Stomach (tissue), 8 donors: ENCODE measurements at regions not wholly inside any gene's neighbourhood (a gene's known extent, or its start where the extent isn't known, plus 50 kb on each side); places are given as distances from the start of the nearest gene placed in this dataset.

ENCODE experiments used
- DNase-seq, 2 donors: peaks; one replicate each; pipeline versions ENCODE4 v3.0.0 to v3.0.0-alpha.2; 2013 to 2019
- H3K27ac ChIP-seq, 5 donors: fragments of 200-600 bp in 4 of 5; sonication (generic) in 4 of 5; one replicate each; pipeline ENCODE4 v1.5.1; 2013 to 2019; ENCODE audit warnings: mild to moderate bottlenecking in 1 of 5, moderate library complexity in 1 of 5
- H3K27me3 ChIP-seq, 3 donors: fragments of 200-600 bp; sonication (generic); one replicate each; pipeline ENCODE4 v1.5.1; 2017 to 2019; ENCODE audit warnings: mixed run types in 1 of 3
- H3K36me3 ChIP-seq, 4 donors: fragments of 200-600 bp; sonication (generic); 1 replicate in 3 of 4; 2 replicates in 1 of 4; pipeline ENCODE4 v1.5.1; 2016 to 2019
- H3K4me1 ChIP-seq, 4 donors: fragments of 200-600 bp; sonication (generic); one replicate each; pipeline ENCODE4 v1.5.1; 2016 to 2019
- H3K4me3 ChIP-seq, 4 donors: fragments of 200-600 bp; sonication (generic) in 3 of 4; one replicate each; pipeline ENCODE4 v1.5.1; 2016 to 2019; ENCODE audit warnings: mild to moderate bottlenecking in 1 of 4
- H3K9me3 ChIP-seq, 4 donors: fragments of 200-600 bp; sonication (generic); one replicate each; pipeline ENCODE4 v1.5.1; 2016 to 2019
- CTCF ChIP-seq, 7 experiments: fragments of 450-650 bp in 4 of 7; fragments of 200-600 bp in 3 of 7; sonication (generic) in 3 of 7; IDR thresholded peaks; one replicate each; pipeline ENCODE4 v1.5.1; 2016 to 2019; ENCODE audit warnings: antibody characterized with exemption in 7 of 7, control low read depth in 2 of 7, mild to moderate bottlenecking in 1 of 7
- EP300 ChIP-seq: sonication (generic); formaldehyde crosslinking; IDR thresholded peaks from one replicate; pipeline ENCODE4 v1.6.1; 2017; ENCODE audit warnings: antibody characterized with exemption
- POLR2A ChIP-seq, 4 donors: fragments of 450-650 bp; IDR thresholded peaks; one replicate each; pipeline ENCODE4 v1.6.1; 2016; ENCODE audit warnings: antibody characterized with exemption in 4 of 4, control low read depth in 2 of 4, mild to moderate bottlenecking in 1 of 4, moderate library complexity in 1 of 4
- POLR2AphosphoS5 ChIP-seq, 3 donors: sonication (generic); formaldehyde crosslinking; IDR thresholded peaks; one replicate each; pipeline ENCODE4 v1.6.1; 2016; ENCODE audit warnings: antibody characterized with exemption in 3 of 3
- WGBS, 5 donors: extraction: QIAGEN DNeasy Blood & Tissue Kit in 3 of 5; methylation state at CpG; one replicate each; pipeline versions ENCODE4 v1.1.5 to v1.1.7; 2013 to 2018; 5-methylcytosine and 5-hydroxymethylcytosine counted together
- intact Hi-C: fragments of 100-400 bp; cut with DNase I; formaldehyde crosslinking; loops from one replicate; pipeline ENCODE4 v1.15.1; 2023; ENCODE audit warnings: low total_unique reads
- donor health status: healthy with polysubstance abuse.
- donor health status: Bipolar disorder and iron deficiency.
- donor health status: healthy.

GRCh38 chr6:12507636-12508035 lies 208.9 kb upstream of the PHACTR1 start:
- TF ChIP-seq POLR2A (IDR thresholded peaks at IDR 0.05) = no peak
- no peak for TF ChIP-seq CTCF (IDR thresholded peaks at IDR 0.05)
- no peak for TF ChIP-seq POLR2AphosphoS5 (IDR thresholded peaks at IDR 0.05)
- no peak for TF ChIP-seq EP300
- Histone ChIP-seq H3K27me3 (no peaks in the 10 kb centered on the region), H3K4me1 (no peaks in the 10 kb centered on the region), H3K36me3 (no peaks in the 10 kb centered on the region), H3K27ac (no peak overlapping the region), H3K9me3 (no peaks in the 10 kb centered on the region), H3K4me3 (no peak overlapping the region)
- 48 to 83% (median 73%) methylated on average over 3 of the region's 3 CpGs for WGBS, 5 donors
- intact Hi-C loops = no loop called here
- no peak for DNase-seq

GRCh38 chr6:12508553-12508952 lies 208.0 kb upstream of the PHACTR1 start:
- H3K36me3 ChIP-seq = no peaks in the 10 kb centered on the region
- no peaks in the 10 kb centered on the region for H3K4me1 ChIP-seq
- no peaks in the 10 kb centered on the region for H3K9me3 ChIP-seq
- intact Hi-C loops = no loop called here
- TF ChIP-seq CTCF (IDR thresholded peaks at IDR 0.05) (no peak), POLR2A (IDR thresholded peaks at IDR 0.05) (no peak), EP300 (no peak), POLR2AphosphoS5 (IDR thresholded peaks at IDR 0.05) (no peak)
- 71 to 88% (median 74%) methylated on average over 4 of the region's 4 CpGs for WGBS, 5 donors
- H3K4me3 ChIP-seq = no peak overlapping the region
- no peak overlapping the region for H3K27ac ChIP-seq
- H3K27me3 ChIP-seq = no peaks in the 10 kb centered on the region
- DNase-seq = no peak

DNA sequence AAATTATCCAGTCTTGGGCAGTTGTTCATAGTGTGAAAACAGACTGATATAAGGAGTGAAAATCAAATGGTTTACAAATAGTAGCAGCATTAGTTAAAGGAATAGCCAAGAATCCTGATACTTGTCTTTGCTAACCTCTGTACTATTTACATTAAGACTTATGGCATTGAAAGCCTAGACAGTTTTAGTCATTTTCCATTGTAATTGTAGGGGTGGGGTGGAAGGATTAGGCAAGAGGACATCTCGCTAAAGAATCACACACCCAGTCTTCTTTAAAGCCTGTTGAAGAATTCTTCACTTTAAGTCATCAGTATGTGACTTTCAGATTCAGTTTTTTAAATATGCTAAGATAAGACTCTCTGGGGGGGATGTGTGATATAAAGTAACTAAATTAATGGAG lies 207.5 kb upstream of the PHACTR1 start:
- intact Hi-C loops = no loop called here
- no peak overlapping the region for H3K27ac ChIP-seq
- H3K9me3 ChIP-seq = no peaks in the 10 kb centered on the region
- no peak overlapping the region for H3K4me3 ChIP-seq
- H3K4me1 ChIP-seq = no peaks in the 10 kb centered on the region
- WGBS, 5 donors = 74 to 96% (median 89%) methylated on average over 1 of the region's 1 CpG
- H3K36me3 ChIP-seq = no peaks in the 10 kb centered on the region
- no peak for DNase-seq
- no peaks in the 10 kb centered on the region for H3K27me3 ChIP-seq
- no peak for TF ChIP-seq EP300
- TF ChIP-seq POLR2A (IDR thresholded peaks at IDR 0.05) = no peak
- TF ChIP-seq POLR2AphosphoS5 (IDR thresholded peaks at IDR 0.05) = no peak
- no peak for TF ChIP-seq CTCF (IDR thresholded peaks at IDR 0.05)

DNA sequence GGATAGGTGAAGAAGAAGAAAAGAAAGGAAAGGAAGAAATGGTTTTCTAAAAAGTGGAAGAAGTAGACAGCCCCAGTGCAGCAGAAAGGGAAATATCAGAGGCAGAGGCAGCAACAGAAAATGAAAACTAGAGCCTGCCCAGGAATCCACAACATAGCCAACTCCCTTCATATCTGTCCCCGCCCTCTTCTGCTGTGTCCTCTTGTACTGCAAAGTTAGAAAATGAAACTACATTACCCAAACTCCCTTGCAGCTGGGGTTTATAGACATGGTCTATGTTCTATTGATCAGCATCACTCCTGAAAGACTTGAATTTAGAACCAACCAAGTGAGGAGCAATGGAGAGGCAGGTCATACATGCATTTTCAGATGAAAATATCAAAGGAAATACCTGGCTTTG lies 200.5 kb upstream of the PHACTR1 start:
- peak; percentile 45 to 70 for DNase-seq
- intact Hi-C loops = no loop called here
- Histone ChIP-seq H3K36me3 (no peaks in the 10 kb centered on the region), H3K27me3 (no peaks in the 10 kb centered on the region), H3K27ac (no peak overlapping the region), H3K9me3 (no peaks in the 10 kb centered on the region), H3K4me1 (peaks cover 0 to 7% (median 0%) of the 10 kb centered on the region in 4 donors), H3K4me3 (no peak overlapping the region)
- 26 to 37% (median 33%) methylated on average over 1 of the region's 1 CpG for WGBS, 5 donors
- TF ChIP-seq CTCF (IDR thresholded peaks at IDR 0.05) (no peak), POLR2AphosphoS5 (IDR thresholded peaks at IDR 0.05) (no peak), POLR2A (IDR thresholded peaks at IDR 0.05) (no peak), EP300 (no peak)
